Testis (tissue), 2 donors: ENCODE measurements at regions not wholly inside any gene's neighbourhood (a gene's known extent, or its start where the extent isn't known, plus 50 kb on each side); places are given as distances from the start of the nearest gene placed in this dataset.

Source experiments
- DNase-seq: peaks from one replicate; pipeline ENCODE4 v3.0.0-alpha.2; 2019
- H3K27ac ChIP-seq, 2 donors: fragments of 200-600 bp; sonication (generic); one replicate each; pipeline ENCODE4 v1.5.1; 2019
- H3K27me3 ChIP-seq: fragments of 200-600 bp; sonication (generic); one replicate; pipeline ENCODE4 v1.5.1; 2019
- H3K36me3 ChIP-seq: fragments of 200-600 bp; sonication (generic); one replicate; pipeline ENCODE4 v1.5.1; 2017; ENCODE audit warnings: low read depth; ENCODE audit errors: missing control alignments
- H3K4me1 ChIP-seq: fragments of 200-600 bp; sonication (generic); one replicate; pipeline ENCODE4 v1.5.1; 2019
- H3K4me3 ChIP-seq, 2 donors: fragments of 200-600 bp; sonication (generic); one replicate each; pipeline ENCODE4 v1.5.1; 2017 to 2019
- H3K9me3 ChIP-seq: fragments of 200-600 bp; sonication (generic); one replicate; pipeline ENCODE4 v1.5.1; 2017
- POLR2A ChIP-seq: fragments of 450-650 bp; IDR thresholded peaks from one replicate; pipeline ENCODE4 v1.6.1; 2017; ENCODE audit warnings: antibody characterized with exemption, mild to moderate bottlenecking, moderate library complexity
- WGBS, 2 donors: methylation state at CpG; one replicate each; pipeline ENCODE4 v1.1.5; 2018; 5-methylcytosine and 5-hydroxymethylcytosine counted together
- intact Hi-C: fragments of 100-400 bp; cut with DNase I; formaldehyde crosslinking; loops from one replicate; pipeline ENCODE4 v1.15.1; 2023; ENCODE audit warnings: low total_unique reads
- TF ChIP-seq, protein P1 (sequence below), 3 experiments: fragments of 450-650 bp in 2 of 3; fragments of 200-600 bp in 1 of 3; sonication (generic) in 1 of 3; IDR thresholded peaks; one replicate each; pipeline ENCODE4 v1.5.1; 2016 to 2019; ENCODE audit warnings: antibody characterized with exemption in 3 of 3, mild to moderate bottlenecking in 2 of 3, moderate library complexity in 1 of 3

GRCh38 chr1:212545941-212546635 lies 62.5 kb upstream of the ATF3 start:
- DNase-seq: no peak
- H3K4me3 ChIP-seq: no peak overlapping the region
- no peaks in the 10 kb centered on the region for H3K27me3 ChIP-seq
- no peaks in the 10 kb centered on the region for H3K9me3 ChIP-seq
- intact Hi-C loops: no loop called here
- H3K27ac ChIP-seq: no peak overlapping the region
- TF ChIP-seq, protein P1, sequence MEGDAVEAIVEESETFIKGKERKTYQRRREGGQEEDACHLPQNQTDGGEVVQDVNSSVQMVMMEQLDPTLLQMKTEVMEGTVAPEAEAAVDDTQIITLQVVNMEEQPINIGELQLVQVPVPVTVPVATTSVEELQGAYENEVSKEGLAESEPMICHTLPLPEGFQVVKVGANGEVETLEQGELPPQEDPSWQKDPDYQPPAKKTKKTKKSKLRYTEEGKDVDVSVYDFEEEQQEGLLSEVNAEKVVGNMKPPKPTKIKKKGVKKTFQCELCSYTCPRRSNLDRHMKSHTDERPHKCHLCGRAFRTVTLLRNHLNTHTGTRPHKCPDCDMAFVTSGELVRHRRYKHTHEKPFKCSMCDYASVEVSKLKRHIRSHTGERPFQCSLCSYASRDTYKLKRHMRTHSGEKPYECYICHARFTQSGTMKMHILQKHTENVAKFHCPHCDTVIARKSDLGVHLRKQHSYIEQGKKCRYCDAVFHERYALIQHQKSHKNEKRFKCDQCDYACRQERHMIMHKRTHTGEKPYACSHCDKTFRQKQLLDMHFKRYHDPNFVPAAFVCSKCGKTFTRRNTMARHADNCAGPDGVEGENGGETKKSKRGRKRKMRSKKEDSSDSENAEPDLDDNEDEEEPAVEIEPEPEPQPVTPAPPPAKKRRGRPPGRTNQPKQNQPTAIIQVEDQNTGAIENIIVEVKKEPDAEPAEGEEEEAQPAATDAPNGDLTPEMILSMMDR (IDR thresholded peaks at IDR 0.05): no peak
- no peak for TF ChIP-seq POLR2A
- H3K36me3 ChIP-seq: no peaks in the 10 kb centered on the region
- WGBS, 2 donors: 87 to 91% methylated on average over 5 of the region's 5 CpGs
- no peaks in the 10 kb centered on the region for H3K4me1 ChIP-seq

DNA sequence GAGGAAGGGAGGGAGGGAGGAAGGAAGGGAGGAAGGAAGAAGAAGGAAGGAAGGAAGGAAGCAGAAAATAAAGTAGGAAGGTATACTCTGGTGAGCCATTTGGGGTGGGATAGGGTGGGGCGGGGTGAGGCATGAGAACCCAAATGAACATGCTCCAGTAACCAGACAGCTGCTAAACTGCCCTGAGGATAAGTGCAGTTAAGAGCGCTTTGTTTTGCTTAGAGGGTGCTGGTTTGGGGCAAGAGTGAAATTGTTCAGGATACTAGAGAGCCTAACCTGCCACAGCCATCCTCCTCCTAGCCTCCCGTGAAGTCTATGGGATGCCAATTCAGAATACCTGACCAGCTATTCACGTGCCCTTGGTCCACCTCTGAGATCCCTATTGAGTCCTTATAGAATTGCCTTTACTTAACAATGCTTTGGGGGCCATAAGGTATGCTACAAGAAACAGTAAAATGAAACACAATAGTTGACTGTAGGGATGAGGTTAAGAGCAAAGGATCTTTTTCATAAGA lies 59.0 kb upstream of the ATF3 start:
- Histone ChIP-seq H3K4me1 (no peaks in the 10 kb centered on the region), H3K4me3 (no peak overlapping the region), H3K36me3 (no peaks in the 10 kb centered on the region), H3K9me3 (no peaks in the 10 kb centered on the region), H3K27me3 (no peaks in the 10 kb centered on the region), H3K27ac (no peak overlapping the region)
- no peak for TF ChIP-seq POLR2A
- TF ChIP-seq, protein P1 (IDR thresholded peaks at IDR 0.05): no peak
- DNase-seq: no peak
- intact Hi-C loops: no loop called here
- WGBS, 2 donors: 72 to 83% methylated on average over 4 of the region's 4 CpGs

- TF ChIP-seq, protein P1 (IDR thresholded peaks at IDR 0.05): no peak
- Histone ChIP-seq H3K4me1 (no peaks in the 10 kb centered on the region), H3K27me3 (no peaks in the 10 kb centered on the region), H3K4me3 (no peak overlapping the region), H3K27ac (no peak overlapping the region), H3K9me3 (no peaks in the 10 kb centered on the region), H3K36me3 (no peaks in the 10 kb centered on the region)
- intact Hi-C loops: no loop called here
- no peak for DNase-seq
- 57 to 61% methylated on average over 4 of the region's 4 CpGs for WGBS, 2 donors
Observed at GRCh38 chr1:212551929-212552328, 56.6 kb upstream of the ATF3 start.

GRCh38 chr1:212553676-212554075 lies 54.9 kb upstream of the ATF3 start:
- no peaks in the 10 kb centered on the region for H3K27me3 ChIP-seq
- no peaks in the 10 kb centered on the region for H3K4me1 ChIP-seq
- WGBS, 2 donors: 88 to 92% methylated on average over 4 of the region's 4 CpGs
- TF ChIP-seq, protein P1 (IDR thresholded peaks at IDR 0.05): no peak
- no peak for TF ChIP-seq POLR2A
- H3K27ac ChIP-seq: no peak overlapping the region
- no peaks in the 10 kb centered on the region for H3K36me3 ChIP-seq
- DNase-seq: no peak
- H3K9me3 ChIP-seq: no peaks in the 10 kb centered on the region
- no peak overlapping the region for H3K4me3 ChIP-seq
- intact Hi-C loops: no loop called here

GRCh38 chr1:212554401-212554800 lies 54.2 kb upstream of the ATF3 start:
- H3K36me3 ChIP-seq: no peaks in the 10 kb centered on the region
- WGBS, 2 donors: 89 to 100% methylated on average over 2 of the region's 2 CpGs
- no peaks in the 10 kb centered on the region for H3K27me3 ChIP-seq
- H3K4me1 ChIP-seq: peaks cover 4% of the 10 kb centered on the region
- intact Hi-C loops: no loop called here
- no peaks in the 10 kb centered on the region for H3K9me3 ChIP-seq
- DNase-seq: no peak
- TF ChIP-seq, protein P1 (IDR thresholded peaks at IDR 0.05): no peak
- TF ChIP-seq POLR2A: no peak
- H3K27ac ChIP-seq: no peak overlapping the region
- no peak overlapping the region for H3K4me3 ChIP-seq
